ENCODE measurements at regions not wholly inside any gene's neighbourhood (a gene's known extent, or its start where the extent isn't known, plus 50 kb on each side); places are given as distances from the start of the nearest gene placed in this dataset.
A peak's percentile ranks its signal among the peaks of the same experiment; 100 is the strongest.

DNA sequence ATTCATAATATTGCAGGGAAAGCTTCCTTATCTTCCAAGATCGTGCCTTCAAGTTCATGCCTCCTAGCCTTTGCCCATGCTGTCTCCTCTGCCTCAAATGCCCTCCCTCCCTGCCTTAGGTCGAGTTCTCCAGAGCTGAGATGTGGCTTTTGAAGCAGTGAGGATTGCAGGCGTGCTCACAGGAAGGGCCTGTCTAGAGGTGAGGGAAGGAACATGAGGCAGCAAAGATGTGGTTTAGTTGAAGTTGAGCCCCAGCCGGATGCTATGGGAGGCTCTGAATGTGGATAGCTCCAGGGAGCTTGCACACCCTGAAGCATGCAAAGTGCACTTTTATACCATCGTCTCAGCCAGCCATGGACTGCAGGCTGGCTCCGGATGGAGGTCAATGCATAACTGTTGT lies 754.6 kb upstream of the EEF2KMT start:
- H3K4me2 ChIP-seq (ENCODE audit: extremely low read depth, insufficient read depth, low read length): no peak overlapping the region
- H3K9me3 ChIP-seq (ENCODE audit: control insufficient read depth, insufficient read depth, low read depth, low read length): no peaks in the 10 kb centered on the region
- no peaks in the 10 kb centered on the region for H3K79me2 ChIP-seq (ENCODE audit: control insufficient read depth, insufficient read depth, low read length)
- H3K27me3 ChIP-seq (ENCODE audit: control insufficient read depth, insufficient read depth, low read length): no peaks in the 10 kb centered on the region
- H4K20me1 ChIP-seq (ENCODE audit: control insufficient read depth, extremely low read depth, insufficient read depth, low read length): no peaks in the 10 kb centered on the region
- H2AFZ ChIP-seq (ENCODE audit: low read length): no peak overlapping the region
- TF ChIP-seq, protein P1, sequence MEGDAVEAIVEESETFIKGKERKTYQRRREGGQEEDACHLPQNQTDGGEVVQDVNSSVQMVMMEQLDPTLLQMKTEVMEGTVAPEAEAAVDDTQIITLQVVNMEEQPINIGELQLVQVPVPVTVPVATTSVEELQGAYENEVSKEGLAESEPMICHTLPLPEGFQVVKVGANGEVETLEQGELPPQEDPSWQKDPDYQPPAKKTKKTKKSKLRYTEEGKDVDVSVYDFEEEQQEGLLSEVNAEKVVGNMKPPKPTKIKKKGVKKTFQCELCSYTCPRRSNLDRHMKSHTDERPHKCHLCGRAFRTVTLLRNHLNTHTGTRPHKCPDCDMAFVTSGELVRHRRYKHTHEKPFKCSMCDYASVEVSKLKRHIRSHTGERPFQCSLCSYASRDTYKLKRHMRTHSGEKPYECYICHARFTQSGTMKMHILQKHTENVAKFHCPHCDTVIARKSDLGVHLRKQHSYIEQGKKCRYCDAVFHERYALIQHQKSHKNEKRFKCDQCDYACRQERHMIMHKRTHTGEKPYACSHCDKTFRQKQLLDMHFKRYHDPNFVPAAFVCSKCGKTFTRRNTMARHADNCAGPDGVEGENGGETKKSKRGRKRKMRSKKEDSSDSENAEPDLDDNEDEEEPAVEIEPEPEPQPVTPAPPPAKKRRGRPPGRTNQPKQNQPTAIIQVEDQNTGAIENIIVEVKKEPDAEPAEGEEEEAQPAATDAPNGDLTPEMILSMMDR (conservative IDR thresholded peaks at IDR 0.05 in 1 of 2, IDR thresholded peaks at IDR 0.05 in 1 of 2; ENCODE audit: low read depth in 1 of 2, low read length in 2 of 2): no peak
- TF ChIP-seq EZH2 (IDR thresholded peaks at IDR 0.05; ENCODE audit: low read length, missing control alignments): no peak
- no peak for DNase-seq (ENCODE audit: low read depth in 2 of 2)
- H3K36me3 ChIP-seq (ENCODE audit: control insufficient read depth, insufficient read depth, low read length): no peaks in the 10 kb centered on the region
- H3K27ac ChIP-seq (ENCODE audit: insufficient read depth, low read length): no peak overlapping the region
- no peak overlapping the region for H3K9ac ChIP-seq (ENCODE audit: insufficient read depth, low read length)
- H3K4me1 ChIP-seq (ENCODE audit: control insufficient read depth, extremely low read depth, insufficient read depth, low read length): no peaks in the 10 kb centered on the region
- no peak overlapping the region for H3K4me3 ChIP-seq (replicated peaks in 1 of 4; ENCODE audit: control extremely low read depth in 1 of 4, insufficient read depth in 1 of 4, low read depth in 3 of 4, low read length in 4 of 4)

DNA sequence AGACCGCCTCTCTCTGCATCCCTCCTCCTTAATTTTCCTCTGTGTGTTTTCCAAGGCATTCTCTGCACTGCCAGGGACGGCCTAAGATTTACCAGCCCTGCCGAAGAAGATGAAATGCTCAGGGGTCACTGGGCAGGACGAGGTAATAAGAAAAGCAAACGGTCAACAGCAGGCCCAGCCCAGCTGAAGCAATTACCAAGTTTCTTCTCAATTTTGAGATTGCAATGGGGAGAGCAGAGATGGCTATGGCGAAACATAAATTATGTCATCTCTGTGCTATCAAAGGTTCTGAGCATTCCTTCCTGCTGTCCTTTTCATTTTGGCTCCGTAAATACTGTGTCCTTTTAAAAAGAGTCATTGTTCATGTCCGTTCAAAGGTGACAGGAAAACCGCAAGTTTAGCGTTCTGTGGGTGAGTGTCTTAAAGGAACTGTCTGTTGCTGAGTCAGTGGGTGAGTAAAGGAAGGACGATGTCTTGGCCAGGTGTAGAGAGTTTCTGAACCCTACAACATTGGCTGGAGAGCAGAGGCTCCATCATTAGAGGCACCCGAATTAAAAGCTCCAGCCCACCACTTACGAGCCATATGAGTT lies 753.9 kb upstream of the EEF2KMT start:
- no peaks in the 10 kb centered on the region for H3K36me3 ChIP-seq (ENCODE audit: control insufficient read depth, insufficient read depth, low read length)
- no peak overlapping the region for H3K4me3 ChIP-seq (replicated peaks in 1 of 4; ENCODE audit: control extremely low read depth in 1 of 4, insufficient read depth in 1 of 4, low read depth in 3 of 4, low read length in 4 of 4)
- H3K9ac ChIP-seq (ENCODE audit: insufficient read depth, low read length): no peak overlapping the region
- no peaks in the 10 kb centered on the region for H3K27me3 ChIP-seq (ENCODE audit: control insufficient read depth, insufficient read depth, low read length)
- no peak overlapping the region for H3K4me2 ChIP-seq (ENCODE audit: extremely low read depth, insufficient read depth, low read length)
- H3K9me3 ChIP-seq (ENCODE audit: control insufficient read depth, insufficient read depth, low read depth, low read length): no peaks in the 10 kb centered on the region
- DNase-seq (ENCODE audit: low read depth in 2 of 2): peak in 1 of 2 donors; percentile 79
- H2AFZ ChIP-seq (ENCODE audit: low read length): no peak overlapping the region
- H3K79me2 ChIP-seq (ENCODE audit: control insufficient read depth, insufficient read depth, low read length): no peaks in the 10 kb centered on the region
- TF ChIP-seq, protein P1 (conservative IDR thresholded peaks at IDR 0.05 in 1 of 2, IDR thresholded peaks at IDR 0.05 in 1 of 2; ENCODE audit: low read depth in 1 of 2, low read length in 2 of 2): no peak
- no peak for TF ChIP-seq EZH2 (IDR thresholded peaks at IDR 0.05; ENCODE audit: low read length, missing control alignments)
- no peak overlapping the region for H3K27ac ChIP-seq (ENCODE audit: insufficient read depth, low read length)
- no peaks in the 10 kb centered on the region for H3K4me1 ChIP-seq (ENCODE audit: control insufficient read depth, extremely low read depth, insufficient read depth, low read length)
- H4K20me1 ChIP-seq (ENCODE audit: control insufficient read depth, extremely low read depth, insufficient read depth, low read length): no peaks in the 10 kb centered on the region

DNA sequence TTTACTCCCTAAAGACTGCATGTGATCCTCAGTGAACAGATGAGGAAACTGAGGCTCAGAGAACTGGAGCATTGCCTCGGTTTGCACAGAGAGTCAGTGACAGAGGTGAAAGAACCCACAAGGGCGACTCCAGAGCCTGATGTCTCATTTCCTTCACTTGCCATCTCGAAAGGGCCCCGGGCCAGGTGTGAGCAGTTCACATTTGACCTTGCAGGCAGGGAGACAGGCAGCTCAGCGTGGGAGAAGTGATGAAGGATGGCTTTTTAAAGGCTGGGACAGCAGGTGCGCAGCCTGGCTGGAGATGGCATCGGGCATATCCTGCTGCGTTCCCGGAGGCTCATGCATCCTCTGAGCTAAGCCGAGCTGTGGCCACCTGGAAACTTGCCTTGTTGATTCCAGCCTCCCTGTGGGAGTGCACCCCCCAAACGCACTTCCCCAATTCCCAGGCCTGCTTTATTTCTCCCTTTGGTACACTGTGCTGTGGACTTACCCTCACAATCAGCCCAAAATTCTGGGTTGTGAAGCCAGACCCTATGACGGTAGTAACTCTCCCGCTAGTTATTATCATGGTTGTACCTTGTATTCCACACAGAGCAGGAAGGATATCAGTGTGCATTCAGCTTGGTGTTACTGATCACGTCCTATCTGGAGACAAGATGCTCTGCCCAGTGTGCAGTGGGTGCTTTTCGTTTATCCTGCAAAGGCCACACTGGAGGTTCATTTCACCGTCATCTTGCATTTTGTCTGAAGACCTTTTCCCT lies 753.2 kb upstream of the EEF2KMT start:
- Histone ChIP-seq H3K79me2 (ENCODE audit: control insufficient read depth, insufficient read depth, low read length) (no peaks in the 10 kb centered on the region), H4K20me1 (ENCODE audit: control insufficient read depth, extremely low read depth, insufficient read depth, low read length) (no peaks in the 10 kb centered on the region), H3K4me2 (ENCODE audit: extremely low read depth, insufficient read depth, low read length) (no peak overlapping the region), H3K9ac (ENCODE audit: insufficient read depth, low read length) (no peak overlapping the region), H3K27ac (ENCODE audit: insufficient read depth, low read length) (no peak overlapping the region), H3K4me1 (ENCODE audit: control insufficient read depth, extremely low read depth, insufficient read depth, low read length) (no peaks in the 10 kb centered on the region), H3K4me3 (replicated peaks in 1 of 4; ENCODE audit: control extremely low read depth in 1 of 4, insufficient read depth in 1 of 4, low read depth in 3 of 4, low read length in 4 of 4) (no peak overlapping the region), H3K9me3 (ENCODE audit: control insufficient read depth, insufficient read depth, low read depth, low read length) (no peaks in the 10 kb centered on the region), H2AFZ (ENCODE audit: low read length) (no peak overlapping the region), H3K36me3 (ENCODE audit: control insufficient read depth, insufficient read depth, low read length) (no peaks in the 10 kb centered on the region), H3K27me3 (ENCODE audit: control insufficient read depth, insufficient read depth, low read length) (no peaks in the 10 kb centered on the region)
- TF ChIP-seq, protein P1 (conservative IDR thresholded peaks at IDR 0.05 in 1 of 2, IDR thresholded peaks at IDR 0.05 in 1 of 2; ENCODE audit: low read depth in 1 of 2, low read length in 2 of 2): no peak
- no peak for TF ChIP-seq EZH2 (IDR thresholded peaks at IDR 0.05; ENCODE audit: low read length, missing control alignments)
- no peak for DNase-seq (ENCODE audit: low read depth in 2 of 2)

All from fibroblast of lung (primary cell).